Posterior cingulate gyrus (tissue), 11 donors: ENCODE measurements at regions not wholly inside any gene's neighbourhood (a gene's known extent, or its start where the extent isn't known, plus 50 kb on each side); places are given as distances from the start of the nearest gene placed in this dataset.
"Not testable (repeated sequence)": the region's sequence is repeated elsewhere in the genome, so short reads cannot be mapped to it uniquely, and the experiment has no call there.

Experiments used
- DNase-seq, 10 donors: peaks; one replicate each; pipeline versions ENCODE4 v3.0.0 to v3.0.0-alpha.2; 2020 to 2021; ENCODE audit warnings: mixed read lengths in 3 of 10
- intact Hi-C: fragments of 100-400 bp; cut with DNase I; formaldehyde crosslinking; loops from one replicate; pipeline ENCODE4 v1.15.1; 2023

- intact Hi-C loops = not testable (repeated sequence)
- DNase-seq = peak in 3 of 10 donors; percentile 52 to 74 (median 70)
Measured at GRCh38 chr9:64370344-64370743, 914.7 kb downstream of the FOXD4L5 start.

- peak in 2 of 10 donors; percentile 33 to 80 for DNase-seq
- intact Hi-C loops = not testable (repeated sequence)
Measured at GRCh38 chr9:64369644-64370043, 915.4 kb downstream of the FOXD4L5 start.

- intact Hi-C loops = not testable (repeated sequence)
- peak; percentile 51 to 97 (median 78) for DNase-seq
Measured at GRCh38 chr9:64369114-64369513, 915.9 kb downstream of the FOXD4L5 start.

- DNase-seq, intact Hi-C loops: not testable (repeated sequence)
Measured at GRCh38 chr9:64368644-64368942, 916.4 kb downstream of the FOXD4L5 start.

- DNase-seq = peak in 3 of 10 donors; percentile 16 to 54 (median 19)
- intact Hi-C loops = not testable (repeated sequence)
Measured at GRCh38 chr9:64367826-64368643, 917.0 kb downstream of the FOXD4L5 start.
